H9 (cell line): ENCODE measurements at regions not wholly inside any gene's neighbourhood (a gene's known extent, or its start where the extent isn't known, plus 50 kb on each side); places are given as distances from the start of the nearest gene placed in this dataset.

Source experiments
- DNase-seq: peaks from one replicate; pipeline ENCODE4 v3.0.0-alpha.2; 2017
- H2AFZ ChIP-seq: one replicate; pipeline ENCODE4 v1.6.1; 2013; ENCODE audit warnings: mild to moderate bottlenecking, low read length, control low read depth, moderate library complexity
- H2AK5ac ChIP-seq: 2 replicates; pipeline ENCODE4 v1.6.1; 2013; ENCODE audit warnings: low read length, control low read depth, mixed read lengths; ENCODE audit not compliant: insufficient read length
- H2BK120ac ChIP-seq: one replicate; pipeline ENCODE4 v1.6.1; 2013; ENCODE audit warnings: low read depth, mild to moderate bottlenecking, low read length, control low read depth, inconsistent platforms; ENCODE audit not compliant: poor library complexity, severe bottlenecking
- H2BK12ac ChIP-seq: 2 replicates; pipeline ENCODE4 v1.6.1; 2013; ENCODE audit warnings: low read length, control low read depth, mixed read lengths, low read depth; ENCODE audit not compliant: insufficient read length
- H2BK15ac ChIP-seq: 2 replicates; pipeline ENCODE4 v1.6.1; 2013; ENCODE audit warnings: low read depth, low read length, control low read depth
- H2BK20ac ChIP-seq: one replicate; pipeline ENCODE4 v1.6.1; 2013; ENCODE audit warnings: low read depth, mild to moderate bottlenecking, low read length, control low read depth, inconsistent platforms; ENCODE audit not compliant: poor library complexity, severe bottlenecking
- H2BK5ac ChIP-seq: 2 replicates; pipeline ENCODE4 v1.6.1; 2013; ENCODE audit warnings: low read length, control low read depth, mixed read lengths; ENCODE audit not compliant: insufficient read length
- H3K14ac ChIP-seq: 2 replicates; pipeline ENCODE4 v1.6.1; 2013; ENCODE audit warnings: low read length, control low read depth; ENCODE audit not compliant: insufficient read depth
- H3K18ac ChIP-seq: 2 replicates; pipeline ENCODE4 v1.6.1; 2013; ENCODE audit warnings: low read depth, mild to moderate bottlenecking, mixed read lengths, low read length, control low read depth; ENCODE audit not compliant: insufficient read length
- H3K23ac ChIP-seq: 2 replicates; pipeline ENCODE4 v1.6.1; 2013; ENCODE audit warnings: low read length, control low read depth, mixed read lengths, low read depth; ENCODE audit not compliant: insufficient read length
- H3K23me2 ChIP-seq: 2 replicates; pipeline ENCODE4 v1.6.1; 2013; ENCODE audit warnings: low read depth, mild to moderate bottlenecking, mixed read lengths, low read length, control low read depth; ENCODE audit not compliant: insufficient read length, poor library complexity, severe bottlenecking
- H3K27ac ChIP-seq: 2 replicates; pipeline ENCODE4 v1.5.1; 2013; ENCODE audit warnings: low read length, control low read depth, mixed read lengths, low read depth; ENCODE audit not compliant: insufficient read length
- H3K27me3 ChIP-seq: 2 replicates; pipeline ENCODE4 v1.6.1; 2013; ENCODE audit warnings: low read length, control low read depth, inconsistent platforms; ENCODE audit not compliant: insufficient read depth
- H3K4ac ChIP-seq: 2 replicates; pipeline ENCODE4 v1.6.1; 2013; ENCODE audit warnings: low read depth, mild to moderate bottlenecking, control low read depth, inconsistent platforms, low read length, moderate library complexity
- H3K4me1 ChIP-seq: 2 replicates; pipeline ENCODE4 v1.6.1; 2013; ENCODE audit warnings: low read length, control low read depth, inconsistent platforms; ENCODE audit not compliant: insufficient read depth
- H3K4me2 ChIP-seq: 2 replicates; pipeline ENCODE4 v1.6.1; 2013; ENCODE audit warnings: low read length, control low read depth, mixed read lengths; ENCODE audit not compliant: insufficient read length, insufficient read depth
- H3K56ac ChIP-seq: 2 replicates; pipeline ENCODE4 v1.6.1; 2013; ENCODE audit warnings: low read depth, mild to moderate bottlenecking, mixed read lengths, low read length, control low read depth; ENCODE audit not compliant: insufficient read length
- H3K79me1 ChIP-seq: 2 replicates; pipeline ENCODE4 v1.6.1; 2013; ENCODE audit warnings: low read depth, mild to moderate bottlenecking, moderate library complexity, low read length, control low read depth, inconsistent platforms; ENCODE audit not compliant: insufficient read depth, poor library complexity, severe bottlenecking
- H3K79me2 ChIP-seq: 2 replicates; pipeline ENCODE4 v1.6.1; 2013; ENCODE audit warnings: low read length, control low read depth, inconsistent platforms; ENCODE audit not compliant: insufficient read depth
- H3K9ac ChIP-seq: 2 replicates; pipeline ENCODE4 v1.6.1; 2013; ENCODE audit warnings: low read length, control low read depth, mixed read lengths; ENCODE audit not compliant: insufficient read length; ENCODE audit errors: extremely low read depth
- H3K9me3 ChIP-seq: one replicate; pipeline ENCODE4 v1.6.1; 2013; ENCODE audit warnings: low read depth, low read length, inconsistent platforms; ENCODE audit not compliant: control insufficient read depth
- H3T11ph ChIP-seq: one replicate; pipeline ENCODE4 v1.6.1; 2013; ENCODE audit warnings: mild to moderate bottlenecking, low read length, control low read depth, inconsistent platforms
- H4K20me1 ChIP-seq: one replicate; pipeline ENCODE4 v1.6.1; 2013; ENCODE audit not compliant: control insufficient read depth, insufficient read length, insufficient read depth
- H4K5ac ChIP-seq: 2 replicates; pipeline ENCODE4 v1.6.1; 2013; ENCODE audit warnings: low read depth, mild to moderate bottlenecking, mixed read lengths, low read length, control low read depth; ENCODE audit not compliant: insufficient read length
- H4K8ac ChIP-seq: replicated peaks from 2 replicates; pipeline ENCODE4 v1.6.1; 2013; ENCODE audit warnings: low read length, control low read depth, mixed read lengths, low read depth; ENCODE audit not compliant: insufficient read length
- H4K91ac ChIP-seq: 2 replicates; pipeline ENCODE4 v1.6.1; 2013; ENCODE audit warnings: low read depth, mild to moderate bottlenecking, moderate library complexity, mixed read lengths, low read length, control low read depth; ENCODE audit not compliant: insufficient read length
- H3K27ac Mint-ChIP-seq, 3 experiments: 2 replicates in 2 of 3; 3 replicates in 1 of 3; pipeline ENCODE4 v1.8.0; 2020 to 2021; ENCODE audit warnings: mixed read lengths in 3 of 3, mild to moderate bottlenecking in 1 of 3, moderate library complexity in 1 of 3
- H3K27me3 Mint-ChIP-seq: 2 replicates; pipeline ENCODE4 v1.8.0; 2021; ENCODE audit warnings: low read depth, mild to moderate bottlenecking, moderate library complexity, mixed read lengths
- H3K36me3 Mint-ChIP-seq, 3 experiments: 2 replicates in 2 of 3; 3 replicates in 1 of 3; pipeline ENCODE4 v1.8.0; 2020 to 2021; ENCODE audit warnings: low read depth in 3 of 3, mixed read lengths in 3 of 3; ENCODE audit not compliant: insufficient read depth in 1 of 3
- H3K4me1 Mint-ChIP-seq, 2 experiments: 2 replicates each; pipeline ENCODE4 v1.8.0; 2020; ENCODE audit warnings: mixed read lengths in 2 of 2
- H3K4me3 Mint-ChIP-seq, 2 experiments: 2 replicates in 1 of 2; 3 replicates in 1 of 2; pipeline ENCODE4 v1.8.0; 2020 to 2021; ENCODE audit warnings: mild to moderate bottlenecking in 2 of 2, mixed read lengths in 2 of 2, moderate library complexity in 1 of 2
- H3K9me3 Mint-ChIP-seq, 2 experiments: 2 replicates in 1 of 2; 3 replicates in 1 of 2; pipeline ENCODE4 v1.8.0; 2020; ENCODE audit warnings: mild to moderate bottlenecking in 2 of 2, mixed read lengths in 2 of 2, moderate library complexity in 1 of 2
- CTCF ChIP-seq: fragments of 200-600 bp; sonication (generic); conservative IDR thresholded peaks from 3 replicates; pipeline ENCODE4 v1.8.0; 2021; ENCODE audit warnings: antibody characterized with exemption, mild to moderate bottlenecking
- whole genome bisulfite sequencing: extraction: QIAGEN DNeasy Blood & Tissue Kit; methylation state at CpG from one replicate; pipeline ENCODE4 v1.1.7; 2013; ENCODE audit warnings: missing lambda C conversion rate, low lambda C conversion rate, mixed read lengths; ENCODE audit not compliant: insufficient read length; ENCODE audit errors: extremely low coverage; 5-methylcytosine and 5-hydroxymethylcytosine counted together

- no peak overlapping the region for H3K18ac ChIP-seq
- H3T11ph ChIP-seq, result no peak overlapping the region
- H2AFZ ChIP-seq, result no peak overlapping the region
- H2BK12ac ChIP-seq, result no peak overlapping the region
- H3K9me3 Mint-ChIP-seq, result peaks cover 19 to 24% of the 10 kb centered on the region in 2 experiments
- H3K27ac ChIP-seq, result no peak overlapping the region
- H3K79me2 ChIP-seq, result no peaks in the 10 kb centered on the region
- no peak overlapping the region for H3K4me3 Mint-ChIP-seq
- H3K4ac ChIP-seq, result no peak overlapping the region
- H2BK20ac ChIP-seq, result no peak overlapping the region
- H3K14ac ChIP-seq, result no peak overlapping the region
- peaks cover 0 to 2% of the 10 kb centered on the region in 2 experiments; a peak in 2 of 4 replicates for H3K4me1 Mint-ChIP-seq
- WGBS, result no CpG with 5 or more reads among the region's 3 CpGs
- DNase-seq, result no peak
- no peak overlapping the region for H4K8ac ChIP-seq
- H2AK5ac ChIP-seq, result no peak overlapping the region
- no peak overlapping the region for H3K27ac Mint-ChIP-seq
- no peak overlapping the region for H3K56ac ChIP-seq
- no peaks in the 10 kb centered on the region for H3K9me3 ChIP-seq
- H3K4me2 ChIP-seq, result no peak overlapping the region
- no peaks in the 10 kb centered on the region for H3K27me3 ChIP-seq
- H4K20me1 ChIP-seq, result no peaks in the 10 kb centered on the region
- no peak overlapping the region for H2BK5ac ChIP-seq
- H2BK120ac ChIP-seq, result no peak overlapping the region
- no peak overlapping the region for H3K9ac ChIP-seq
- H3K23ac ChIP-seq, result no peak overlapping the region
- no peaks in the 10 kb centered on the region for H3K23me2 ChIP-seq
- no peak overlapping the region for H4K5ac ChIP-seq
- peaks cover 2% of the 10 kb centered on the region for H3K27me3 Mint-ChIP-seq
- H3K79me1 ChIP-seq, result no peaks in the 10 kb centered on the region
- no peak overlapping the region for H2BK15ac ChIP-seq
- H3K4me1 ChIP-seq, result no peaks in the 10 kb centered on the region
- H4K91ac ChIP-seq, result no peak overlapping the region
- H3K36me3 Mint-ChIP-seq, result peaks cover 10 to 16% (median 15%) of the 10 kb centered on the region in 3 experiments
- TF ChIP-seq CTCF, result no peak
Measured at GRCh38 chr2:126600742-126601141, 55.2 kb upstream of the GYPC start.
